DND-41 (cell line): ENCODE measurements at regions not wholly inside any gene's neighbourhood (a gene's known extent, or its start where the extent isn't known, plus 50 kb on each side); places are given as distances from the start of the nearest gene placed in this dataset.
A peak's percentile ranks its signal among the peaks of the same experiment; 100 is the strongest.
"Not testable (repeated sequence)": the region's sequence is repeated elsewhere in the genome, so short reads cannot be mapped to it uniquely, and the experiment has no call there.

Experiments used
- ATAC-seq: fragments of 200-7000 bp; cut with Tn5 transposase; 3 replicates; pipeline ENCODE4 v1.9.1; 2021; ENCODE audit warnings: low read depth; ENCODE audit not compliant: insufficient read depth
- DNase-seq: peaks from one replicate; pipeline ENCODE4 v3.0.0-alpha.2; 2020
- H2AFZ ChIP-seq: 2 replicates; pipeline ENCODE4 v1.6.0; 2012; ENCODE audit warnings: low read depth, low read length
- H3K27ac ChIP-seq: 2 replicates; pipeline ENCODE4 v1.5.1; 2012; ENCODE audit warnings: low read length, inconsistent platforms
- H3K27me3 ChIP-seq: fragments of 200-600 bp; sonication (generic); 2 replicates; pipeline ENCODE4 v1.6.0; 2012; ENCODE audit warnings: low read length, mild to moderate bottlenecking, inconsistent platforms; ENCODE audit not compliant: insufficient read depth, poor library complexity
- H3K36me3 ChIP-seq: 2 replicates; pipeline ENCODE4 v1.5.1; 2012; ENCODE audit warnings: low read length, inconsistent platforms; ENCODE audit not compliant: insufficient read depth
- H3K4me1 ChIP-seq: 2 replicates; pipeline ENCODE4 v1.5.1; 2012; ENCODE audit warnings: mild to moderate bottlenecking, low read length; ENCODE audit not compliant: insufficient read depth
- H3K4me2 ChIP-seq: 2 replicates; pipeline ENCODE4 v1.6.0; 2012; ENCODE audit warnings: mild to moderate bottlenecking, moderate library complexity, low read length, inconsistent platforms; ENCODE audit not compliant: insufficient read depth
- H3K4me3 ChIP-seq, 2 experiments: fragments of 200-600 bp in 1 of 2; shearing (Covaris generic) in 1 of 2; 2 replicates each; pipeline ENCODE4 v1.5.1; 2012 to 2016; ENCODE audit warnings: inconsistent platforms in 2 of 2, low read length in 2 of 2, mild to moderate bottlenecking in 2 of 2, low read depth in 1 of 2, moderate library complexity in 1 of 2
- H3K79me2 ChIP-seq: 2 replicates; pipeline ENCODE4 v1.6.0; 2012; ENCODE audit warnings: low read length, inconsistent platforms; ENCODE audit not compliant: insufficient read depth
- H3K9ac ChIP-seq: 2 replicates; pipeline ENCODE4 v1.6.0; 2012; ENCODE audit warnings: low read depth, mild to moderate bottlenecking, inconsistent platforms, low read length, moderate library complexity
- H3K9me3 ChIP-seq: 2 replicates; pipeline ENCODE4 v1.5.1; 2012; ENCODE audit warnings: low read length, moderate library complexity, mild to moderate bottlenecking, inconsistent platforms; ENCODE audit not compliant: insufficient read depth, severe bottlenecking
- H4K20me1 ChIP-seq: 2 replicates; pipeline ENCODE4 v1.6.0; 2012; ENCODE audit warnings: low read length; ENCODE audit not compliant: insufficient read depth
- EZH2 ChIP-seq: IDR thresholded peaks from 3 replicates; pipeline ENCODE4 v1.6.1; 2012; ENCODE audit warnings: borderline replicate concordance, low read depth, mild to moderate bottlenecking, moderate library complexity, low read length, inconsistent platforms; ENCODE audit not compliant: severe bottlenecking
- TF ChIP-seq, protein P1 (sequence below): IDR thresholded peaks from 2 replicates; pipeline ENCODE4 v1.5.1; 2012; ENCODE audit warnings: borderline replicate concordance, low read length, moderate library complexity, mild to moderate bottlenecking; ENCODE audit not compliant: poor library complexity, severe bottlenecking; ENCODE audit errors: extremely low read depth

DNA sequence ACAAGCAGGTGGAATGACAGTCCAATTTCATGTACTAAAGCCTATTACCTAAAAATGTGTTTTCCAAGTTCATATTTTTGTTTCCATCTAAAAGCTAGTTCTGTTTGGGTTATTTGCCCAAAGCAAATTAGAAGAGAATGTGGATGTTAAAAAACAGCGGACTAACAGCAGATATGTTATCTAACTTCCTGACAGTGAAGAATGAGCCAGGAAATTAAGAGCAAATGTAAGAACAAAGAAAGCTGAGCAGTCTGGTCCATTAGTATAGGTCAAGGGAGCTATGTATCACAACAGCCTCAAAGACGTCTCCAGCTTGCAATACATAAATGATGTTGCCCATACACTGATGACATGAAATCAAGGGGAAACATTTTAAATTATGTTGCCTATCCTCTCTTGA is 145.5 kb upstream of the PLD5 start:
- H3K36me3 ChIP-seq = no peaks in the 10 kb centered on the region
- H3K9me3 ChIP-seq = no peaks in the 10 kb centered on the region
- H2AFZ ChIP-seq = no peak overlapping the region
- H3K4me1 ChIP-seq = no peaks in the 10 kb centered on the region
- H3K27me3 ChIP-seq = no peaks in the 10 kb centered on the region
- no peak overlapping the region for H3K9ac ChIP-seq
- H3K4me3 ChIP-seq = no peak overlapping the region
- no peaks in the 10 kb centered on the region for H4K20me1 ChIP-seq
- no peaks in the 10 kb centered on the region for H3K79me2 ChIP-seq
- H3K4me2 ChIP-seq = no peak overlapping the region
- TF ChIP-seq, protein P1, sequence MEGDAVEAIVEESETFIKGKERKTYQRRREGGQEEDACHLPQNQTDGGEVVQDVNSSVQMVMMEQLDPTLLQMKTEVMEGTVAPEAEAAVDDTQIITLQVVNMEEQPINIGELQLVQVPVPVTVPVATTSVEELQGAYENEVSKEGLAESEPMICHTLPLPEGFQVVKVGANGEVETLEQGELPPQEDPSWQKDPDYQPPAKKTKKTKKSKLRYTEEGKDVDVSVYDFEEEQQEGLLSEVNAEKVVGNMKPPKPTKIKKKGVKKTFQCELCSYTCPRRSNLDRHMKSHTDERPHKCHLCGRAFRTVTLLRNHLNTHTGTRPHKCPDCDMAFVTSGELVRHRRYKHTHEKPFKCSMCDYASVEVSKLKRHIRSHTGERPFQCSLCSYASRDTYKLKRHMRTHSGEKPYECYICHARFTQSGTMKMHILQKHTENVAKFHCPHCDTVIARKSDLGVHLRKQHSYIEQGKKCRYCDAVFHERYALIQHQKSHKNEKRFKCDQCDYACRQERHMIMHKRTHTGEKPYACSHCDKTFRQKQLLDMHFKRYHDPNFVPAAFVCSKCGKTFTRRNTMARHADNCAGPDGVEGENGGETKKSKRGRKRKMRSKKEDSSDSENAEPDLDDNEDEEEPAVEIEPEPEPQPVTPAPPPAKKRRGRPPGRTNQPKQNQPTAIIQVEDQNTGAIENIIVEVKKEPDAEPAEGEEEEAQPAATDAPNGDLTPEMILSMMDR = no peak
- no peak for TF ChIP-seq EZH2
- ATAC-seq (no peak), DNase-seq (no peak)
- H3K27ac ChIP-seq = no peak overlapping the region

DNA sequence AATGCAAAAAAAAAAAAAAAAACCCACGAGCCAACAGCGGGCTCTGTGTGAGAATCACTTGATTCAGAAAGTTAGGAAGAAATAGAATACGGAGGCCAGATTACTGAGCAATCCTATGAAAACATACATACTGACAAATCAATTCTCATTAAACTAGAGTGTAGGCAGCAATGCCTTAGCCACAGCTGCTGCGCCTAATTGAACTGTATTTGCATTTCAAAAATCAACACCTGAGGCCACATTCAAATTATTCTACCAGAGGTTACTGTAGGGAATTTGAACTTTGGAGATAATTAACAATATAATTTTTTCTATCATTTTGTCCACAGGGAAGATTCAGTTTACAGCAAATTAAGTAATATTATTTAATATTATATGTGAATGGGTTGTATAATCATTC is 138.4 kb upstream of the PLD5 start:
- no peaks in the 10 kb centered on the region for H3K79me2 ChIP-seq
- DNase-seq (no peak), ATAC-seq (no peak)
- H3K27ac ChIP-seq = no peak overlapping the region
- no peaks in the 10 kb centered on the region for H3K27me3 ChIP-seq
- H3K9me3 ChIP-seq = no peaks in the 10 kb centered on the region
- no peaks in the 10 kb centered on the region for H3K36me3 ChIP-seq
- H3K4me3 ChIP-seq = no peak overlapping the region
- H2AFZ ChIP-seq = no peak overlapping the region
- no peak overlapping the region for H3K4me2 ChIP-seq
- H3K9ac ChIP-seq = no peak overlapping the region
- TF ChIP-seq, protein P1 = no peak
- no peak for TF ChIP-seq EZH2
- H4K20me1 ChIP-seq = no peaks in the 10 kb centered on the region
- no peaks in the 10 kb centered on the region for H3K4me1 ChIP-seq

DNA sequence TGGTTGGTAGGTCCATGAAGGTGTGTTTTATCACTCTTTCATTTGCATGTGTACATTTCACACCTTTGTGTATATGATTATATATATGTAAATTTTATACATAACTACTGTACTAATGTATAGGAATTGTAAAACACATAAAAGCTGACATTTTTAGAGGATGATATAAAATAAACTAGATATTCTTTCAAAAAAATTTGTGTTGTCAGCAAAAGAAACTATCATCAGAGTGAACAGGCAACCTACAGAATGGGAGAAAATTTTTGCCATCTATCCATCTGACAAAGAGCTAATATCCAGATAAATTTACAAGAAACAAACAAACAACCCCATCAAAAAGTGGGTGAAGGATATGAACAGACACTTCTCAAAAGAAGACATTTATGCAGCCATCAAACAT is 129.3 kb upstream of the PLD5 start:
- H2AFZ ChIP-seq, ATAC-seq, H4K20me1 ChIP-seq, H3K27ac ChIP-seq, H3K4me1 ChIP-seq, DNase-seq, H3K27me3 ChIP-seq, H3K79me2 ChIP-seq, H3K36me3 ChIP-seq, H3K4me3 ChIP-seq, H3K9ac ChIP-seq, H3K9me3 ChIP-seq, H3K4me2 ChIP-seq: not testable (repeated sequence)

DNA sequence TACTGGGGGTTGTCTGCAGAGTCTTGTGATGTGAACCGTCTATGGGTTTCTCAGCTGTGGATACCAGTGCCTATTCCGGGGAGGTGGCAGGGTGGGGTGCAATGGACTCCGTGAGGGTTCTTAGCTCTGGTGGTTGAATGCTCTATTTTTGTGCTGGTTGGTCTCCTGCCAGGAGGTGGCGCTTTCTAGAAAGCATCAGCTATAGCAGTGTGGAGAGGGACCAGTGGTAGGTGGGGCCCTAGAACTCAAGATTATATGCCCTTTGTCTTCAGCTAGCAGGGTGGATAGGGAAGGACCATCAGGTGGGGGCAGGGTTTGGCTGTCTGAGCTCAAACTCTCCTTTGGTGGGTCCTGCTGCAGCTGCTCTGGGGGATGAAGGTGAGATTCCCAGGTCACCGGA is 127.3 kb upstream of the PLD5 start:
- H3K79me2 ChIP-seq = no peaks in the 10 kb centered on the region
- H3K9ac ChIP-seq = no peak overlapping the region
- DNase-seq = peak; percentile 16

More for the DNA sequence above, 127.3 kb upstream of the PLD5 start:
- Histone ChIP-seq H4K20me1 (no peaks in the 10 kb centered on the region), H3K4me3 (no peak overlapping the region), H3K4me2 (no peak overlapping the region), H3K4me1 (no peaks in the 10 kb centered on the region), H3K27me3 (no peaks in the 10 kb centered on the region), H3K27ac (no peak overlapping the region), H3K36me3 (no peaks in the 10 kb centered on the region), H2AFZ (no peak overlapping the region), H3K9me3 (no peaks in the 10 kb centered on the region)
- no peak for TF ChIP-seq EZH2
- TF ChIP-seq, protein P1 = peak; percentile 46
- no peak for ATAC-seq
